ENCODE measurements at regions not wholly inside any gene's neighbourhood (a gene's known extent, or its start where the extent isn't known, plus 50 kb on each side); places are given as distances from the start of the nearest gene placed in this dataset.

DNA sequence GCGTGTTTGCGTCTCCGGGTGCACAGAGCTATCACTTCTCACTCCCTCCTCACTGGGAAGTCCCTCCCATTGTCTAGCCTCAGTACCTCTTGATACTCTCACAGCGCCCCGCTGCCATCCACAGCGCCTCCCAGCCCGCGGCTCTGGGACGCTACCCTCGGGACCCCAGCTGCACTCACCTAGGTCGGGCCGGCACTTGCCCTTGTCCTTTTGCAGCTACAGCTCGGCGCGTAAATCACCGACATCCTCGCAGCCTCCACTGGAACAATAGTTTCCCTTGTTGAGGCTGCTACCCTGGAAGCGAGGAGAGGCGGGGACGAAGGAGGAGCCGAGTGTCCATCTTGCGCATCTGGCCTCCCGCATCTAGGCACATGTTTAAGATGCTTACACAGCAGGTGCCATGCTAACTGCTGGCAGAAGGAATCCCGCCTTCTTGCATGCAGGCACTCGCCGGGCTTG is 269.5 kb upstream of the HSFY2 start:
- no peaks in the 10 kb centered on the region for H3K36me3 ChIP-seq (replicated peaks in 1 of 2; ENCODE audit: control extremely low read depth in 1 of 2, control insufficient read depth in 1 of 2, extremely low read depth in 1 of 2, insufficient read depth in 2 of 2, low read length in 1 of 2)
- ATAC-seq (ENCODE audit: low read depth) (no peak), DNase-seq (no peak)
- H3K4me2 ChIP-seq (replicated peaks; ENCODE audit: low read depth, low read length, poor library complexity, severe bottlenecking) = no peak overlapping the region
- no peak overlapping the region for H3K4me3 ChIP-seq (ENCODE audit: control extremely low read depth in 1 of 5, extremely low read depth in 1 of 5, insufficient read depth in 1 of 5, low read depth in 2 of 5, low read length in 4 of 5)
- Mint-ChIP-seq H3K9me3 (ENCODE audit: insufficient read depth) (no peaks in the 10 kb centered on the region), H3K27ac (no peak overlapping the region), H3K27me3 (no peaks in the 10 kb centered on the region), H3K4me1 (no peaks in the 10 kb centered on the region), H3K4me3 (no peak overlapping the region)
- H3K27me3 ChIP-seq (replicated peaks in 1 of 4; ENCODE audit: control extremely low read depth in 1 of 4, control insufficient read depth in 3 of 4, insufficient read depth in 4 of 4, low read length in 3 of 4) = no peaks in the 10 kb centered on the region
- peaks cover 0 to 4% (median 0%) of the 10 kb centered on the region in 3 donors for H3K9me3 ChIP-seq (ENCODE audit: control extremely low read depth in 1 of 3, control insufficient read depth in 2 of 3, insufficient read depth in 1 of 3, low read length in 2 of 3)
- no peak overlapping the region for H3K27ac ChIP-seq (ENCODE audit: low read length in 2 of 2)
- H3K9ac ChIP-seq (ENCODE audit: low read length) = no peak overlapping the region
- intact Hi-C loops (cut with micrococcal nuclease) = no loop called here
- CTCF ChIA-PET = no interaction called here
- no peak for TF ChIP-seq EZH2 (IDR thresholded peaks at IDR 0.05; ENCODE audit: borderline replicate concordance, insufficient read depth, low read depth, low read length, poor library complexity, severe bottlenecking)
- TF ChIP-seq, protein P1, sequence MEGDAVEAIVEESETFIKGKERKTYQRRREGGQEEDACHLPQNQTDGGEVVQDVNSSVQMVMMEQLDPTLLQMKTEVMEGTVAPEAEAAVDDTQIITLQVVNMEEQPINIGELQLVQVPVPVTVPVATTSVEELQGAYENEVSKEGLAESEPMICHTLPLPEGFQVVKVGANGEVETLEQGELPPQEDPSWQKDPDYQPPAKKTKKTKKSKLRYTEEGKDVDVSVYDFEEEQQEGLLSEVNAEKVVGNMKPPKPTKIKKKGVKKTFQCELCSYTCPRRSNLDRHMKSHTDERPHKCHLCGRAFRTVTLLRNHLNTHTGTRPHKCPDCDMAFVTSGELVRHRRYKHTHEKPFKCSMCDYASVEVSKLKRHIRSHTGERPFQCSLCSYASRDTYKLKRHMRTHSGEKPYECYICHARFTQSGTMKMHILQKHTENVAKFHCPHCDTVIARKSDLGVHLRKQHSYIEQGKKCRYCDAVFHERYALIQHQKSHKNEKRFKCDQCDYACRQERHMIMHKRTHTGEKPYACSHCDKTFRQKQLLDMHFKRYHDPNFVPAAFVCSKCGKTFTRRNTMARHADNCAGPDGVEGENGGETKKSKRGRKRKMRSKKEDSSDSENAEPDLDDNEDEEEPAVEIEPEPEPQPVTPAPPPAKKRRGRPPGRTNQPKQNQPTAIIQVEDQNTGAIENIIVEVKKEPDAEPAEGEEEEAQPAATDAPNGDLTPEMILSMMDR (IDR thresholded peaks at IDR 0.05) = no peak
- no peaks in the 10 kb centered on the region for H4K20me1 ChIP-seq (ENCODE audit: control insufficient read depth, insufficient read depth, low read length, poor library complexity, severe bottlenecking)
- no peak overlapping the region for H2AFZ ChIP-seq (ENCODE audit: insufficient read depth, low read depth, low read length, poor library complexity, severe bottlenecking)
- 94% methylated on average over 19 of the region's 26 CpGs for WGBS (ENCODE audit: insufficient coverage)
- POLR2A ChIA-PET = no interaction called here
- no peaks in the 10 kb centered on the region for H3K4me1 ChIP-seq (ENCODE audit: control insufficient read depth in 2 of 2, insufficient read depth in 2 of 2, low read length in 2 of 2)
- no peaks in the 10 kb centered on the region for H3K79me2 ChIP-seq (ENCODE audit: control insufficient read depth, insufficient read depth, low read length)

DNA sequence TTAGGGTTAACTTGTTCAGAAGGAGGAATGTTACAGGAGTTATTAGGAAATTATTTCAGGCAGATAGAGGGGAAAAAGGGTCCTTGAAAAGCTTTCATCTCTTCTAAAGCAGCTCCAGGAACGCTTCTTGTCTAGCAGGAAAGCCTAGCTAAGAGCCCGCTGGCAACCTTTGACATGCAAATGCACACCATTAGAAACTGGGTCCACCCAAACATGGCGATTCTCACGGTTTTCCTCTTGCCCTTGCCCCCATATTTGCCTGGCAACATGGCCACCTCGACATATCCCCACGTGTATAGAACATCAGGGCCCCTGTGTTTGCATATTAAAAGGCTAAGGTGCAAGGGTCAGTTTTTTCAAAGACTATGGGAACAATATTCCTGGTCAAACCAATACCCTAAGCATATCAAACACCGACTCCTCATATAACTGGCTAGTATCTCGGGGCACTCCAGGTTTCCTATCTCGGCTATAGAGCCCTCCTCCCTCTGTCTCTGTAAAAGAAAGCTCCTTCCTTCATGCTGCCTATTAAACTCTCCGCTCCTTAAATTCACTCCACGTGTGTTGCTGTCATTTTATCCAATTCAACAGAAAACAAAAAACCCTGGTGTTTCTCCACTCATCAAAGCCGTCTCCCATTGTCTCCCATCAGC is 268.9 kb upstream of the HSFY2 start:
- H3K27me3 ChIP-seq (replicated peaks in 1 of 4; ENCODE audit: control extremely low read depth in 1 of 4, control insufficient read depth in 3 of 4, insufficient read depth in 4 of 4, low read length in 3 of 4) = no peaks in the 10 kb centered on the region
- no peak for TF ChIP-seq EZH2 (IDR thresholded peaks at IDR 0.05; ENCODE audit: borderline replicate concordance, insufficient read depth, low read depth, low read length, poor library complexity, severe bottlenecking)
- TF ChIP-seq, protein P1 (IDR thresholded peaks at IDR 0.05) = no peak
- no peaks in the 10 kb centered on the region for H3K79me2 ChIP-seq (ENCODE audit: control insufficient read depth, insufficient read depth, low read length)
- no peak overlapping the region for H3K27ac Mint-ChIP-seq
- H3K9me3 Mint-ChIP-seq (ENCODE audit: insufficient read depth) = no peaks in the 10 kb centered on the region
- no peak overlapping the region for H3K4me3 ChIP-seq (ENCODE audit: control extremely low read depth in 1 of 5, extremely low read depth in 1 of 5, insufficient read depth in 1 of 5, low read depth in 2 of 5, low read length in 4 of 5)
- H3K36me3 ChIP-seq (replicated peaks in 1 of 2; ENCODE audit: control extremely low read depth in 1 of 2, control insufficient read depth in 1 of 2, extremely low read depth in 1 of 2, insufficient read depth in 2 of 2, low read length in 1 of 2) = no peaks in the 10 kb centered on the region
- H3K4me1 ChIP-seq (ENCODE audit: control insufficient read depth in 2 of 2, insufficient read depth in 2 of 2, low read length in 2 of 2) = no peaks in the 10 kb centered on the region
- intact Hi-C loops (cut with micrococcal nuclease) = no loop called here
- H2AFZ ChIP-seq (ENCODE audit: insufficient read depth, low read depth, low read length, poor library complexity, severe bottlenecking) = no peak overlapping the region
- ChIA-PET POLR2A (no interaction called here), CTCF (no interaction called here)
- ATAC-seq (ENCODE audit: low read depth) (no peak), DNase-seq (no peak)
- H3K4me2 ChIP-seq (replicated peaks; ENCODE audit: low read depth, low read length, poor library complexity, severe bottlenecking) = no peak overlapping the region
- WGBS (ENCODE audit: insufficient coverage) = 91% methylated on average over 5 of the region's 12 CpGs
- no peaks in the 10 kb centered on the region for H3K27me3 Mint-ChIP-seq
- no peaks in the 10 kb centered on the region for H3K4me1 Mint-ChIP-seq
- H4K20me1 ChIP-seq (ENCODE audit: control insufficient read depth, insufficient read depth, low read length, poor library complexity, severe bottlenecking) = no peaks in the 10 kb centered on the region
- no peak overlapping the region for H3K27ac ChIP-seq (ENCODE audit: low read length in 2 of 2)
- H3K9ac ChIP-seq (ENCODE audit: low read length) = no peak overlapping the region
- peaks cover 0 to 4% (median 0%) of the 10 kb centered on the region in 3 donors for H3K9me3 ChIP-seq (ENCODE audit: control extremely low read depth in 1 of 3, control insufficient read depth in 2 of 3, insufficient read depth in 1 of 3, low read length in 2 of 3)
- no peak overlapping the region for H3K4me3 Mint-ChIP-seq
